HG02870 (cell line): ENCODE measurements at regions not wholly inside any gene's neighbourhood (a gene's known extent, or its start where the extent isn't known, plus 50 kb on each side); places are given as distances from the start of the nearest gene placed in this dataset.
"Not testable (repeated sequence)": the region's sequence is repeated elsewhere in the genome, so short reads cannot be mapped to it uniquely, and the experiment has no call there.

Source experiments
- ATAC-seq: cut with Tn5 transposase; IDR thresholded peaks from one replicate; pipeline ENCODE4 v1.9.1; 2021; ENCODE audit warnings: mild to moderate bottlenecking, moderate library complexity; ENCODE audit not compliant: unreplicated experiment

DNA sequence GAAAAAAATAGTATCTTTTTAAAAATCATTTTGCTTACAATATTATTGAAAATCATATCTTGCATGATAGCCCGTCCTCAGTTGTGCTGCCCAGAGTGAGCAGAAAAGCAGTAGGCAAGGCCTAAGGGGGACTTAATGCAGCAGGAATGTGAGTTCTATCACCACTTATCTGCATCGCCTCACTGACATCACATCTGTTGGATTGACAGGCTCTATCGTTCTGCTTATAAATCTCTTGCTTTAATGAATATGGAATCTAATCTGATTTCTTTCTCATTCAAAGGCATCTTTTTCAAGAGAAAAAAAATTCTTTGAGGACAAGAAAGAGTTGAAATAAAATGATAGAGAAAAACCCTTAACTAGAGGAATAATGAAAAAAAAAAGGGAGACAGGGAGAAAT is 249.9 kb downstream of the PAPSS1 start:
- no peak for ATAC-seq

DNA sequence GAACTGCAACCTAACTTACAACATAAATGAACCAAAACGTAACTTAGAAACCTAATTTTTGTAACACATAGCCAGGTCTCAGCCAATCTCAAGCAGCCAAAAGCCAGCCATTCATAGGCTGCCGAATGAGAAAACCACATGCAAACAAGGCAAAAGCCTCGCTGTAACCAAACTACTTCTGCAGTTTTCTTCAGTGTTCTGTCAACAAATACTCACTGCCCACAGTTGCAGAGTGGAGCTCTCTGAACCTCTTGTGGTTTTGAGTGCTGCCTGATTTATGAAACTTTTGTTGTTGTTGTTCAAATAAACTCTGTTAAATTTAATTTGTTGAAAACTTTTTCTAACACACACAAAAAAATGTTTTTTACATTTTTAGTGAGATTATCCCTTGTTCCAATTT is 251.2 kb downstream of the PAPSS1 start:
- no peak for ATAC-seq

DNA sequence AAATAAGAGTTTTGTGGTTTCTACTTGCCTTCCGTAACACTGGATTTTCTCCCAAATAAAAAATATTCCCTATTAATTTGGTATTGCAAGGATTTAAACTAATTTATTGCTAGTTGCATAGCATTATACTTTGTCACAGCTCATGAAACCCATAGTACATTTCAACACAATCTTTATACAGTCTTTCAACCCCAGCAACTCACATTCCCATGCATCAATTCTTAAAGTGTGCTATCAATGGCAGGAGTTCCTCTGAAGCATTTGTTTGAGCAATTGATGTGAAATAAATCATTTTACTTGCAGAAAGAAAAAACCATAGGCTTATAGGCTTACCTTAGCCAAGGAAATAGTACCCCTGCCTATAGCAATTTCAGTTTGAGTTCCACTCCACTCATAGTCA is 251.9 kb downstream of the PAPSS1 start:
- ATAC-seq = no peak

DNA sequence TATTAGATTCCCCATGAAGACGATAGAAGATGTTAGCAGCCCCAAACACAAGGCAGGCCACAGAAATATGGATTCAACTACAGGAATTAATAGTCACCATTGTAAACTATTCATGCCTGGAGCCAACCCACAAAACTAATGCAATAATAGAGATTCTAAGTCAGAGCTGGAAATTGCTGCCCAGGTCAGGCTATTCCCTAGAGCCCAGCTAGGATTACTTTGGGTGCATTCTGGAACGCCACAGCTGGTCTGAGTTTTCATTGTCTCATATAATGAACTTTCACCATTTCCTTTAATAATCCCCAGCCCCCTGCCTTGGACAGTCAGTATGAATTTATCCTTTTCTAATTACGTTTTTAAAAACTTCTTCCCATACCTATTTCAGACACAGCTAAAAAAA is 252.6 kb downstream of the PAPSS1 start:
- no peak for ATAC-seq

DNA sequence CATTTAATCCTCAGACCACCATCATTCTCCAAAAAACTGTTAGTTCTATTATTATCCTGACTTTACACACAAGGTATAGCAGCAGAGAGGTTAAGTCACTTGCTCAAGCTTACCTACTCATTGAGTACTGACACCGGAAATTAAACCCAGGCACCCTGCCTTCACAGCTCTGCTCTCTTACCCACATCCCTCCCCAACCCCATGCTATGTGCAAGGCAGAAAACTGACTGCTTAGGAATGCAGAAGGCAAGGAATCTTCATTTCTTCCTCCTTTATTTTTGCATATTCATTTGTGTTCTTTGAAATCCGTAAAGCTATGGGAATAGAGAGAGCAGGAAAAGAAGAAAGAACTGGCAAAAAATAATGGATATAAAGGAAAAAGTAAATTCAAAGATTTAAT is 261.8 kb downstream of the PAPSS1 start:
- ATAC-seq = no peak

DNA sequence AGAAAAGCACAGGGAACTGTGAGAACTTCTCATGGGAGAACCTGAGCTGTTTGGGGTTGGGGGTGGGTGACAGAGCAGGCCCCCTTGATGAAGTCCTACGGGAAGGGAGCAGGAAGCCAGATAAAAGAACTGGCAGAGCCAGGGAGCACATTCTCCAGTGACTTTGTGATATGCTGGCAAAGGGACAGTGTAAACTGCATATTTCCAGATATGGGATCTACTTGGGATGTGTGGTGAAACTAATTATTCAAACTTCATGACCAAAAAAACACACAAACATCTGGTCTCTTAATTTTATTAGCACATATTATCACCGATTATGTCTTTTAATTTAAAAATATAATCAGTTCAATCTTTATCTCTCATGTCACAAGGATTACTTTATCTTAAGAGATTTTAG is 266.0 kb downstream of the PAPSS1 start:
- no peak for ATAC-seq

DNA sequence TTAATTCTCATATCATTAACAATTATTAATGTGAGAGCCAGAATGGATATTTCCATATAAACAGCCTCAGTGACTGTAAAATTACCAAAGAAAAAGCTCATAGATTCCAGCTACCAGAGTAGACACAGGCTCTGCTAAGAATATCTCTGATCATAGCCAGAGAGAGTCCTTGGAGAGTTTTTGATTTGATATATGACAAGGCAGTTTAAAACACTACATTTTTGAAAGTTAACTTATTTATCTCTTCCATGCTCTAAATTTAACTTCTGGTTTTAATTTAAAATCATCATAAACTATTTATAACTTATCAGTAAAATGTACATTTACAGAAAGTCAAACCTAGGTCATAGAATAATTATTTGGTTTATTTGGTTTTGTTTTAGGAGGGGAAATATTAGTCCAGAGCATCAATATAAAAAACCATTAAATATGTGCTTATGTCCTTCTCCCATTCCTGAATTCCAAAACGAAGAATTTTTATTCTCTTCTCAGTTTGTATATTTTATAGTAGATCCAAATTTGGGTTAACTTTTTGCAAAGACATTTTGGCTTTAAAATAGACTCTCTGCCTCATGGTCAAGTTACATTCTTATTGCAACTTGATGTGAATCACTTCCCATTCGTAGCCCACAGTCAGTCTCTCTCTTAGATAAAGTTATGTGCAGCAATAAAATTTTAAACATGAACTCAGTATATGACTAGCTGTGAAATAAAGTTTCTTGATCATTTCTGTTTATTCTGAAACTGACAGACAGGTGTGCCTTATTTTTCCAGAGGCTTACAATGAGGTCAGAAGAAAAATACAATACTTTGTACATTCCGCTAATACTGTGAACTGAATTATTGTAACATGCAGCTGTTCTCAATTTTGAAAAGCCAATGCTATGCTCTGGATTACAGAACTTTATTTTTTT is 267.1 kb downstream of the PAPSS1 start:
- ATAC-seq = no peak

DNA sequence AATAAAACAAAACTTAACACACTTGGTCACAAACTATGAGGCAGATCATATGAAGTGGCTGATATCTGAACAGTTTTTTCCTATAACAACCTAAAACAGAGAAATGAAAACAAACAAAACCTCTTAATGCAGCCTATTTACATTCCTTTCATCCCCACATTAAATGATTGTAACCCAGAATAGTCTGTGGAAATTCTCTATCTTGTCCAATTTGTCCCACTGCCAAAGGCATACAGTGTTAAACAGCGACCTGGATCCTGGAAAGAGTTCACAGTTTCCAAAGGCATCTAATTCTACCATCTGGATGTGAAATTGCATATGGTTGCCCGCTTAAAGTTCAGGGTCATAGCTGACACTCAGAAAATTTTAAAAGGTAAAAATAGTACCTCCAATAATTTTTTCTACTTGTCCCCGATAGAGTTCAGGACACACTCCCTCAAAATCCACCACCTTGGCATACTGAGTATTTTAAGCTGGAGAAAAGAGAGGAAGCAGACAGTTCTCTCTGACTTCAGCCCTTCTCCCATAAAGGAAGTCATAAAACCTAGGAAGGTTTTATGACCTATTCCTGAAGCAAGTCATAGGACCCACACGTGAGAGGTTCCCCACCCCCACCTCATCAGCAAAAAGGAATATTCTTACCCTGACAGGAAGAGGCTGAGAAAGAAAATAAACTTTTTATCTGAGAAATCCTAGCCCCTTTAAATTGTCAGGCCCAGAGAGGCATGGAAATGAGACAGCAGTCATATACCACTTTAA is 270.2 kb downstream of the PAPSS1 start:
- no peak for ATAC-seq

DNA sequence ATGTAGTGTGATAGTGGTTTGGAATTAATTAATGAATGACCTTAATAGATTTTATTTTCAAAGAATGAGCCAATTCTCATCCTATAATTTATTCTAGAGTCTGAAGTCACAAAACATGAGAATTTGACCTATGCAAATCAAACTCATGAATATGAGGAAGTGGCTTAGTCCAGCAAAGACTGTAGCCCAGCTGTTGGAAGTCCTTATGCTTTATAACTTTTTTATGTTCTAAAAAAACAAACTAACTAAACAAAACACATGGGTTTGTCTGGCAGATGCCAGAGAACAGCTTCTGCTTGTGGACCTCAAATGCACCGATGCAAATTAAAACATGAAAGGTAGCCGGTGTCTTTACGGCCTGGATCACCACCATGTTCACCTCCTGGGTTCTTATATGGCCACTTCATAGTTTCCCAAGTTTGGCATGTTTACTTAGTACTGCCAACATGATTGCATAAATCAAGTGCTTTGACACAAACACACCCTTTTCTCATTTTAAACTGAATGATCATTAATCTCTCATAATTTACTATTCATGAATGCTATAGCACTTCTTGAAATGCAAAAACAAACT is 277.4 kb downstream of the PAPSS1 start:
- ATAC-seq = no peak

DNA sequence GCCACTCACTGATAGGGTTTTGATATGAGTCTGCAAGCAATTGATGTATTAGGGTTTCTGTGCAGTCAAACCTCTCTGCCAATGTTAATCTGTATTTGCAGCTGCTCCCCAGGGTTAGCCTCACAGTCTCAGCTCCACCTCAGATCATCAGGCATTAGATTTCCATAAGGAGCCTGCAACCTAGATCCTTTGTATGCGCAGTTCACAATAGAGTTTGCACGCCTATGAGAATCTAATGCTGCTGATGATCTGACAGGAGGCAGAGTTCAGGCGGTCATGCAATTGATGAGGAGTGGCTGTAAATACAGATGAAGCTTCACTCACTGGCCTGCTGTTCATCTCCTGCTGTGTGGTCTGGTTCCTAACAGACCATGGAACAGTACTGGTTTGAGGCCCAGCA is 280.6 kb downstream of the PAPSS1 start:
- ATAC-seq = no peak

DNA sequence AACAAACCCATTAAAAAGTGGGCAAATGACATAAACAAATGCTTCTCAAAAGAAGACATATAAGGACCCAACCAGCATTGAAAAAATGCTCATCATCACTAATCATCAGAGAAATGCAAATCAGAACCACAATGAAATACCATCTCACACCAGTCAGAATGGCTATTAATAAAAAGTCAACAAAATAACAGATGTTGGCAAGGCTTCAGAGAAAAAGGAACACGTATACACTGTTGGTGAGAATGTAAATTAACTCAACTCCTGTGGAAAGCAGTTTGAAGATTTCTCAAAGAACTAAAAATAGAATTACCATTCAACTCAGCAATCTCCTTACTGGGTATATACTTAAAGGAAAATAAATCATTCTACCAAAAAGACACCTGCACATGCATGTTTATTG is 283.6 kb downstream of the PAPSS1 start:
- ATAC-seq = not testable (repeated sequence)

DNA sequence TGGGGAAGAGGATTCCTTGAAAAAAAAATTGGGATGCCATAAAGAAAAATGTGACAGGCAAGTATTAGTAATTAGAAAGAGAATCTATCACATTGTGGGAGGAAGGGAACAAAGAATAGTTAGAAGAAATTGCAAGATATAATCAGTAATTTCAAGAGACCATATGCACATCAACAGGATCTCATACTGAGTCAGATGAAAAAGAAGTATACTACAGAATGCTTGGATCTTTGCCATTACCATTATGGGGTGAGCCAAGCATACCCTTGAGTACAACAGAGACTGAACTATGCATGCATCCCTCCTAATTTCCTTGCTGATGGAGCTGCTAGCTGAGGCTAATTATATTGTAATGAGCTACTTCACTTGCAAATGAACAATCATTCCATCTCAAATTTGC is 287.6 kb downstream of the PAPSS1 start:
- no peak for ATAC-seq

DNA sequence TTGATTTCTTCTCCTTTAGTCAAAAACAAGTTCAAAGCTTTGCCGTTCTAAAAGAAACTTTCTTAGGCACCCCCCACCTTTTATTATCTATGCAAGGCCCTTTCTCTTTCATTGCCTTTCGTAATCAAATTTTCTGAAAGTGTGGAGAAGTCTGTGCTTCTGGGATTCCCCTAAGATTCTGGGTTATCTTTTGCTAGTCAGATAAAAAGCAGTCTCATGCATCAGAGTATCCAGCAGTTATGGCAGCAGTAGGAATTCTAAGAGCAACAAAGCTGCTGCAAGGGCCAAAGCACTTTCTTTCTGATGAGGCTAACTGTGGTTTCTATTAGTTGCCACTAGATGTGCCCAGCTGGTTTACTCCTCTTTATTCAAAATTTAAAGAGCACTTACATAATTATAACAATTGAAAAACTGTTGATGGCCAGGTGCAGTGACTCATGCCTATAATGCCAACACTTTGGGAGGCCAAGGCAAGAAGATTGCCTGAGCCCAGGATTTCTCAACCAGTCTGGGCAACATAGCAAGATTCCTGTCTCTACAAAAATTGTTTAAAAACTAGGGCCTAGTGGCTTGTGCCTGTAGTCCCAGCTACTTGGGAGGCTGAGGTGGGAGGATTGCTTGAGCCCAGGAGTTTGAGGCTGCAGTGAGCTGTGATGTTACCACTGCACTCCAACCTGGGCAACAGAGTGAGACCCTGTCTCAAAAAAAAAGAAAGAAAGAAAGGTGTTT is 296.2 kb downstream of the PAPSS1 start:
- no peak for ATAC-seq

DNA sequence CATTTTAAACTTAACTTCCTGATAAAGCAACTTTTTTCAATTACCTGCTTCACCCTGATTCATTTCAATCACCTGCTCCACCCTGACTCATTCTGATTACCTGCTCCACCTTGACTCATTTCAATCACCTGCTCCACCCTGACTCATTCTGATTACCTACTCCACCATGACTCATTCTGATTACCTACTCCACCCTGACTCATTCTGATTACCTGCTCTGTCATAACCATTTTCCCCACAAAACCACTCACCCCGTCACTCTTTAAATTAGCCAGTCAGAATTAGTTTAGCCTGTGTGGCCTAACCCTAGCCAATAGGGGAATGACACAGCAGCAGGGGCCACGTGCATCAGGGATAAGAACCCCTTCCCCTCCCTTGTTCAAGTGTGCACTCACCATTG is 300.5 kb downstream of the PAPSS1 start:
- not testable (repeated sequence) for ATAC-seq

DNA sequence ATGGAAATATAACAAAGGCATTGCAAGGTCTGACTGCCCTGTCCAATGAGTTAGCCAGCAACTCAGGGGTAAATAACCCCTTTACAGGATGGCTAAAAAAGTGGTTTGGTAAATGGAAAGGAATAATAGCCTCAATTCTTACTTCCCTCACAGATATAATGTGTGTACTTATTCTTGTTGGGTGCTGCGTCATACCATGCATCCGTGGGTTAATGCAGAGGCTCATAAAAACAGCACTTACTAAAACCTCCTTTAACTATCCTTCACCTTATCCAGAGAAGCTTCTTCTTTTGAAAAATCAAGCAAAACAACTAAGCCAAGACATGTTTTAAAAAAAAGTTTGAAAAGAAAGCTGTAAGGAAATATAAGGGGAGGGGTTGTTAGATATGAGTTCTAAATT is 301.0 kb downstream of the PAPSS1 start:
- ATAC-seq = no peak

DNA sequence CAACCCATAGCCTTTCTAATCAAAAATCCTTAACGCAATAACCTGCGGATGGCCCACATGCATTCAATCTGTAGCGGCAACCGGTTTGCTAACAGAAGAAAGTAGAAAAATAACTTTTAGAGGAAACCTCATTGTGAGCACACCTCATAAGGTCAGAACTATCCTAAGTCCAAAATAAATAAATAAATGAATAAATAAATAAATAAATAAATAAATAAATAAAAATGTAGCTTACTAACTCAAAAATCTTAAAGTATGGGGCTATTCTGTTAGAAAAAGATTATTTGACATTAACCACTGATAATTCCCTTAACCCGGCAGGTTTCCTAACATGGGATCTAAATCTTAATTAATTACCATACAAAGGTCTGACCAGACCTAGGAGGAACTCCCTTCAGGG is 304.5 kb downstream of the PAPSS1 start:
- not testable (repeated sequence) for ATAC-seq

DNA sequence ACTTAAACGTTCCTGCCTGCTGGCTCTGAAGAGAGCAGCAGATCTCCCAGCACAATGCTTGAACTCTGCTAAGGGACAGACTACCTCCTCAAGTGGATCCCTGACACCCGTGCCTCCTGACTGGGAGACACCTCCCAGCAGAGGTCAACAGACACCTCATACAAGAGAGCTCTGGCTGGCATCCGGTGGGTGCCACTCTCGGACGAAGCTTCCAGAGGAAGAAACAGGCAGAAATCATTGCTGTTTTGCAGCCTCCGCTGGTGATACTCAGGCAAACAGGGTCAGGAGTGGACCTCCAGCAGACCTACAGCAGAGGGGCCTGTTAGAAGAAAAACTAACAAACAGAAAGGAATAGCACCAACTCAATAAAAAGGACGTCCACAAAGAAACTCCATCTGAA is 310.2 kb downstream of the PAPSS1 start:
- not testable (repeated sequence) for ATAC-seq

DNA sequence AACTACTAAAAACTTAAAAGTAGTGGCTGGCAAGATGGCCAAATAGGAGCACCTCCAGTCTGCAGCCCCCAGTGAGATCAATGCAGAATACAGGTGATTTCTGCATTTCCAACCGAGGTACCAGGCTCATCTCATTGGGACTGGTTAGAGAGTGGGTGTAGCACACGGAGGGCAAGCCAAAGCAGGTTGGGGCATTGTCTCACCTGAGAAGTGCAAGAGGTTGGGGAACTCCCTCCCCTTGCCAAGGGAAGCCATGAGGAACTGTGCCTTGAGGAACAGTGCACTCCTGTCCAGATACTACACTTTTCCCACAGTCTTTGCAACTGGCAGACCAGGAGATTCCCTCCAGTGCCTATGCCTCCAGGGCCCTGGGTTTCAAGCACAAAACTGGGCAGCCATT is 311.1 kb downstream of the PAPSS1 start:
- no peak for ATAC-seq

DNA sequence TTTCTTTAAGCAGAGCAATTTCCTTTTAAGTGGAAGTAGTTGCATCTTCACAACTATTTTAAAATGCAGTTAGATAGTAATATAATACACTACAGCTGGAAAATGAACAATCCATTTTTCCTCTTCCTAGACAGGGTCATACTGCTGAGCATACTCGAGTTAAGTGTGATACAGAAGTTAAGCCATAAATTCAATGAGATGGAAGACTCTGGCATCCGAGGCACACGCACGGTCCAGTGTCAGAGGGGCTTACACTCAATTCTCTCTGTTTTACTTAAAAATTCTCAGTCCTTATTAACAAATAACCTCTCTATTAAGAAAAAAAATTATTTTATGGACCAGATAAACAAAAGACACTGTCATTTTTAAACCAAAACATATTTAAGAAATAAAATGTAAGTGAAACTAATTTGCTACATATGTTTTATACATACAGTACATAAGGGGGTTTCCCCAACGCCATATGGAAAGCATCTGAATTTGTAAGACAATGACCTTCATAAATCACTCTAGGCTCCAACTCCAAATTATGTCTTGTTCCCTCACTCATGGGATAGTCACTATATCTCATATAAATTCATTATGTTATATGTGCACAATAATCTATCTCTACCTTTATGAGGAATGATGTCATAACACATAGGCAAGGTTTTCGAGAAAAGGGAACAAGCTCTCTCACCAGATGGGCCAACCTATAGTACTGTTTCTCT is 315.3 kb downstream of the PAPSS1 start:
- no peak for ATAC-seq

DNA sequence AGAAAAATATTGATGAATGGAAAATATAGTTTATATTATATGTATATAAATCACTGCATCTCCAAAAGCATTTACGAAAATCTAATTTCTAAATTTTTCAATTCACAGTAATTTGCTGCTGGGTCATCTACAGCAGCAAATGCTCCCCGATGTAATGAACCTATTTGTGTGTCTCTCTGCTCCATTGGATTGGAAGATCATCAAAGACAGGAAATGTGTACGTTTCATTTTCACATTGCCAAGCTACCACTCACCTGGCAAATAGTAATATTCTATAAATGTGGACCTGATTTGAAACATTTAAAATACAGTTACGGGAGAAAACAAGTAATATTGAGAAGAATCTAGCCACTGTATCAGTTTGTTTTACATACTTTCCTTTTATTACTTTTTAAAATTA is 317.7 kb downstream of the PAPSS1 start:
- ATAC-seq = no peak

DNA sequence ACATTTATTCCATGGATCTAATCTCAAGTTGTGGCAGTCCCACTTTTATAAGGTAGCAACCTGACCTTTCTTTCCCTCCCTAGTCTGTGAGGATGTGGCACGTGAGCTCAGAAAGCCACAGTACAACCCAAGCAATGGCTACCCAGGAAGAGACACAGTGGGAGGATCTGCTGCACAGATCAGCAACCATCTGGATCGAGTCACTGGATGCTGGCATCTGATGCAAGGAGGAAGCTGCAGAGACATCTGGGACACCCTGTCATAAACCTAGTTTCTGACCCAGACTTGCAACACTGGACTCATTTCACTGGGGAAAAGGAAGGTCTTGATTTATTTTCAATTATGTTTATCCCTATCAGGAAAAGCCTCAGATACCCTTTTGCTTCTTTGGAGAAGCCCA is 327.1 kb downstream of the PAPSS1 start:
- no peak for ATAC-seq
